Activated naive CD4-positive, alpha-beta T cell treated with Interleukin-2 at 50 U/mL for 16 hours (primary cell): ENCODE measurements at regions not wholly inside any gene's neighbourhood (a gene's known extent, or its start where the extent isn't known, plus 50 kb on each side); places are given as distances from the start of the nearest gene placed in this dataset.
"Not testable (repeated sequence)": the region's sequence is repeated elsewhere in the genome, so short reads cannot be mapped to it uniquely, and the experiment has no call there.

ENCODE experiments used
- DNase-seq: peaks from one replicate; pipeline ENCODE4 v3.0.0-alpha.2; 2020

DNA sequence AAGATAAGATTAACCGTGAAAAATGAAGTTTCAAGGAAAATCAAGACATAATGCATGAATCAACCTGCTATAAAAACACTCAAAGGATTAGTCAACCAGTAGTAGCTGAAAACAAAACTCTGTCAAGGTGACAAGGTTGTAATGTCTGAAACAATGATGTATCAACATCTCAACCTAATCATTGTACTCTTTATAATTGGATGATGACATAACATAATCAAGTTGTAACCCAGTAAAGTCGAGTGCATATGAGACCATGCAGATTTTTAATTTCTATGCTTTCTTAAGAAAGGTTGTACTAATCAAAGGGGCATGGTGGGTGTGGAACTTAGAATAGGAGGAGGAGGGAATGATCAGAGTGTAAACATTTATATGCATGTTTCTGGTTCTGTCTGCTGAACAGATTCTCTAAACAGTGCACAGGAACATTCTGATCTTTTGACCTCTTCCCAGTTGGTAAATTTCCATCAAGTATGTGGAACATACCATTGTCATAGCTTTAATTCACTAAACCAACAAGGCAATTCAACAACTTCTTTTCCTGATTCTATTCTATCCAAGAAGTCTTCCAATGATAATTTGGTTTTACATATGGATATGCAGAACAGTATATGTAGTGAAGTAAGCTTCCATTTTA, 253.7 kb downstream of the TTC6 start:
- no peak for DNase-seq

DNA sequence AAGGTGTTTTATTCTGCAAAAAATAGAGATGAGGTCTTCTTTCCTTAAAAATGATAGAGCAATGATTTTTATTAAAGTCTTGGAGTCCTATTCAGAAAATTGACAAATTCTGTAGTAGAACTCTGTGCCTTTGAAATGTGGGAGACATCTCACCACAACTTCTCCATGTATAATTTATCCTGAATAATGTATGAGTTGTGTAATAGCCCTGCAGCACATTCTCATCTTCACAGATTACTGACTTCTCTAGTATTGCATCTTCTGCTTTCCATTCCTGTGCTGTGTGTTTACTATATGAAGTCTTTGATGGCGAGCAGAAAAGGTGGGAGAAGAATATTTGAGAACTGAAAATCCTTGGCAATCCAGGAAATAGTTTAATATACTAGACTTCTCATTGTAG, 255.6 kb downstream of the TTC6 start:
- DNase-seq = no peak

DNA sequence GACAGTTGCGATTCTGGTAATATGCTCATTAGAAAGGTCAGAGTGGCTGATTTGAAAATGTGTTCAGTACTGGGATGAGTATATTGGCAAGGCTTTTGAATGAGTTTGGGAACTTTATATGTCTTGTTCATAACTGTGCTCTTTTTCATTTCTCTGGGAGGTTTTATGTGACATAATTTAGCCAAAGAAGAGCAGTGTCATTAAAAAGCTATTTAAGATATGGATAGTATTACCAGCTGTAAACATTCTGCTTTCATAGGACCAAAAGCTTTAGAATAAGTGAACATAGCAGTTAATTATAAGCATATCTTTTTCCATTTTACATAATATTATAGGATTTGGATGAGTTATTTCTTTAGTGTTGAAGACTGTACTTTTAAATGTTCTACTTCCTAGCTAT, 260.4 kb downstream of the TTC6 start:
- no peak for DNase-seq

DNA sequence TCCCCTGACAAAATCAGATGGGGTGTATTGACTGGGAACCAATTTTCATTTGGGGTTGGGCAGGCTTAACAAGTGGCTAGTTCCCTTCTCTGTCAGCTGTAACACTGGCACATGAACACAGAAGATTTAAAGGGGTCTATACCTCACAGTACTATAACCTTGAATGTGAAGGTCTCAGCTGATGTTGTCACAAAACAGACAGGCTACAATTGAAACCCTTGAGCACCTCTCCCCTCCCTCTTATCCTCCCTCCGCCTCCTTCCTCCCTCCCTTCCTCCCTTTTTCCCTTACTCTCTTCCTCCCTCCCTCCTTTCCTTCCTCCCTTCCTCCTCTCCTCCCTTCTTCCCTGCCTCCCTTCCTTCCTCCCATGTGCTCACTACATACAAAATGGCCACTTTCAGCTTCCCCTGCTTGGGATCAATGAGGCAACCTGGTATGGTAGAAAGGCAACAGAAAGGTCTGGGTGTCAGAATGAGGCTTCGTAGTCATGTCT, 262.4 kb downstream of the TTC6 start:
- no peak for DNase-seq

DNA sequence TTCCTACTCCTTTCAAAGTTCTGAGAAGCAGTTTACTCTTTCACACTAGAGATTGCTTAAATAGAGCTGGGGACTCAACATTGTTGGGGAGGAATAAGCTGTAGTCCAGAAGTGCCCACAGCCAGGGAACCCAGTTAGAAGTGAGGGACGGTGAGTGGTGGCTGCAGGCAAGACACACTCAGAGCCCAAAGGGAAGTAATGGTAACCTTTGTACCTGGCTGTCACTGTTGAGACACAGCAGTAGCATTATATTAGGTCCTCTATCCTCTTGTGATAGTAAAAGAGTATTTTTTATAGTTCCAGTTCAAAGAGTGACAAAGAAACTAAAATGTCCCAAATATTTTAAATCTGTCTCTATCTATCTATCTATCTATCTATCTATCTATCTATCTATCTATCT, 263.3 kb downstream of the TTC6 start:
- DNase-seq = no peak

DNA sequence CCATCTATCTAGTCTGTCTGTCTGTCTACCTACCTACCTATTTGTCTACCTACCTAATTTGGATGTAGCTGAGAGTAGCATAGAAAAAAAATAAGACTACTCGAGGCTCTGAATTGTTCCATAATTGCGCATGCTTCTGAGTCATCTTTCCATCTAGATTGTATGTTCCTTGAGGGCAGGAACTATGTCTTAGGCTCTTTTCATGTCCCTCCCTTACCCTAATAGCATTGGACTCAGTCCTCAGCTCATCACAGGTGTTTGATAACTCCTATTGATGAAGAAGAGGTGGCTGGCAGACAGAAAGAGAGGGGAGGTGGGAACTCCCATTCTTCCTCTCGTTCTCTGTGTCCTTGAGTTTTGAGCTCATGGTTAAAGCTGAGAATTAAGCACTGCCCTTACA, 263.7 kb downstream of the TTC6 start:
- no peak for DNase-seq

DNA sequence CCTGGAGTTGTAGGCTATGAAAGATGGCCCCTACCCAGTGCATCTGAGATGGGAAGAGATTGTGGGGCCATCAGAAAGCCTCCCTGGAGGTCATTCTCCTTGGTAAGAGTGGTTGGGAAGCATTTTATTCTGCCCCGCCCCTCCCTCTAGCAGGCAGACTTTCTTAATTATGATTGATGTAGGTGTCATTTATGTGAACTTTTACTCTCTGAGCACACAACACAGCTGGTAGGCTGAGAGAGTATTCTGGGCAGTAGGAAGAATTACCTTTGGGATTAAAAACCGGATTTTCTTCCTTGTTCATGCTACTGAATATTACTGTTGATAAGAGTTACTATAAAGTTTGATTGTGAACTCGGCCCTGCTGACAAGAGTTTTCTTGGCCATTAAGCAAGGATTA, 266.8 kb downstream of the TTC6 start:
- no peak for DNase-seq

DNA sequence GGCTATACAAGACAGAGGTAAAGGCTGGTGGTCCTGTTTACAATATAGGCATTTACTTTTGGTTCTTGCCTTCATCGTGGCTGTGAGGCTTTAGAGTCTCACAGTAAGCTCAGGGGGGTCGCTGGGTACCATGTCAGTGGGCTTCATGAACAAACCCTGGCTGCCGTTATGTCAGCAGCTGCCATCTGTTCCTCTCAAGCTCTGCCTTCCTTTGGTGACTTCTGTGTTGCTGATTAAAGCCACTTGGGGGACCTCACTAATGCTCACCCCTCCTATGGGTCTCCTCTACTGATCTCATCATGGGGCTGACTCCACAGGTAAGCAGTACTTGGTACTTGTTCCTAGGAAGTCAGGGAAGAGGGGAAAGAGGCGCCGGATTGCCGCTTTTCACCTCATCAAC, 268.7 kb downstream of the TTC6 start:
- no peak for DNase-seq

DNA sequence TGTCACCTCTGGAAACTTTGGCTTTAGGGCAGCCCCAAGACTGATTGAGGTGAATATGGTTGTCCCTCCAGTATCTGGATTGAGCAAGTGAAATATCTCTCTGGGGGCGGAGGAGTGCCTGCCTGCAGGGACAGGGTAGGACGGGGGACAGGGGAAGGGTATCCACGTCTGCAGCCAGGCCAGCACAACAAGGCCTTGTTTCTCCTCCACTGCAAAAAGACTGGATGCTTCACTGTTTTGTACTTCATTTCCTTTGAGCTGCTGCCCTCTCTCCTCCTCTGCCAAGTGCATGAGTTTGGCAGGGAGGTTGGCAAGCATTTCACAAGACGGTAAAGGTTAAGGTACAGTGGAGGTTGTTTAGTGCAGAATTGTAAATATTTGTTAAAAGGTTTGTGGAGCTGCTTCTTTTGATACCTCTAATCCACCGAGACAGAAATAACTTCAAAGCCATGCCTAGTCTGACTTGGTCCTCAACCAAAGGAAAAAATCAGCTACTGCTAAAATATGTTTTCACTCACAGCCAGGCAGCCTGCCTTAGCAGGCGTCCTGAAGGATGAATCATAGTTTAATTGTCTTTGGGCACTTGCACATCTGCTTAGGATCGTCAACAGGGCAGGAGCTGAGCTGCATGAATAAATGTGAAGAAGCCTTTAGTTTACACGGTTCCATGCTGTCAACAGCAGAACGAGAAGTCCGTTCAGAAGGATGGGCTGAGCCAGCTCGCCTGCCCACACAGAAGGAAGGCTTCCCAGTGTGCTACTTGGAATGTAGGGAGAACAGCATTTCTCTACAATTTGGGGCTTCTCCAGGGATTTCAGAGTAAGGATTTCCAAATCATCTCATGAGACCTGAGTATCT, 269.7 kb downstream of the TTC6 start:
- no peak for DNase-seq

DNA sequence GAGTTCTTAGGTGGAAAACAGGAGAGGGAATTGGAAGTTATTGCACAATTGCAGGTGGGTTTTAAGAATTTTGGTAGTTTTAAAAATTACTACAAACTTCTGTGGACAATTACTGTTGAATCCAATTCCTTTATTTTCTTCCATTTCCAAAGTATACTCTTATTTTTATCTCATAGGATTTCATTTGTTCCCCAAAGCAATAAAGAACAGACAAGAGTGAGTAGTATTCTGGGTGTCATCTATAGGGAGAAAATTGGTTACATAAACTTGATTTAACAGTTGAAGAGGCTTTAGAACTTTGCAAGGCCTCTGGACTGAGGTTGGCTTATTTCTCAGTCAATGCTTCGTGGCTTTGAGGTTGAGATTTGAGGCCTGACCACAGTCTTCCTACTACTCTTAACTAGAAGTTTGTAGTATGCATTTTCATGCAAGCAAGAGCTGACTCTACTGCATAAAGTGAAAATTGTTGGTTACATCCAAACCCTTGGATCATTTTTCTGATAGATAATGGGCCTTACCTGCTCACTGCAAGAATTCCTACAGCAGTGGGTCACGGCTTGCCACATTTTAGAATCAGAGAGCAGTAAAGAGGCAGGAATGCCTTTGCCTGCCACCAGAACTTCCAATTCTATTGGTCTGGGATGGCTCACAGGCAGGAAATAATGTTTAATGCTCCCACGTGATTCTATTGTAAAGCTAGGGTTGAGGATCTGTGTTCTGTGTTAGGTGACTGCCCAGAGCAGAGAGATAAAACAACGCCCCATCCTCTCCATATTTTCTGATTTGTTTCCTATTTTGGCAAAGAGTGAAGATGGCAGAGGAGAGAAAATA, 270.5 kb downstream of the TTC6 start:
- no peak for DNase-seq

DNA sequence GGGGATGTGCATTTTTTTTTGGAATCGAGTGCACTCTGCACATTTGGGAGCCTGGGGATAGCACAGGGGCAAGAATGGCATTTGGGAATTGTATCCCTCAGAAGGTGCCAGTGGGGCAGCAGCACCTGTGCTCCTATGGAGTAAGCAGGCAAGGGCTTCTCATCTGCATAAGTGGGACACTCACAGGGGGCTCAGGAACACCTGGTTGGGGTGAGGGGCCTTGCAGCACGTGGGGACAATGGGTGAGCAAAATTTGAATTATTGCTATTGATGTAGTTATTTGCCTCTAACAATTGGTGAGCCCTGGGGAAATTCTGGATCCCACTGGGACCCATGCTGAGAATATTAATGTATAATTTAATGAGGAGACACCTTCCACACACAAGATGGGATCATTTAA, 274.2 kb downstream of the TTC6 start:
- DNase-seq = no peak

DNA sequence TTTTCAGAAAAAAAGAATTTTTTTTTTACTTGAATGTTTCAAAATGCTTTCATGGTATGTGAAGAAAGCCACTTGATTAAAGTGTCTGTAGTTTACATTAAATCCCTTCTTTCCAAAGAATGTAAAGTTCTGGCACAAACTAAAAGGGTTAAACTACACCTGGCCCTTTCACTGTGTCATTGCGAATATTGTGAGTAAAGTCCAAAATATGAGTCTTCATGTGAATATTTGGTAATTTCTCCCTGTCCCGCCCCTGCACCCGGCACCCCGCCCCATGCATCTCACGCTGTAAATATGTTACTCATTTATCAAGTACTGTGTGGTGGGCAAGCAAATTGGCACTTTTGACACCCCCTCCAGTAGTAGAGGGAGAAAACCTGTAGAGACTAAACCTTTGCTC, 274.7 kb downstream of the TTC6 start:
- DNase-seq = no peak

DNA sequence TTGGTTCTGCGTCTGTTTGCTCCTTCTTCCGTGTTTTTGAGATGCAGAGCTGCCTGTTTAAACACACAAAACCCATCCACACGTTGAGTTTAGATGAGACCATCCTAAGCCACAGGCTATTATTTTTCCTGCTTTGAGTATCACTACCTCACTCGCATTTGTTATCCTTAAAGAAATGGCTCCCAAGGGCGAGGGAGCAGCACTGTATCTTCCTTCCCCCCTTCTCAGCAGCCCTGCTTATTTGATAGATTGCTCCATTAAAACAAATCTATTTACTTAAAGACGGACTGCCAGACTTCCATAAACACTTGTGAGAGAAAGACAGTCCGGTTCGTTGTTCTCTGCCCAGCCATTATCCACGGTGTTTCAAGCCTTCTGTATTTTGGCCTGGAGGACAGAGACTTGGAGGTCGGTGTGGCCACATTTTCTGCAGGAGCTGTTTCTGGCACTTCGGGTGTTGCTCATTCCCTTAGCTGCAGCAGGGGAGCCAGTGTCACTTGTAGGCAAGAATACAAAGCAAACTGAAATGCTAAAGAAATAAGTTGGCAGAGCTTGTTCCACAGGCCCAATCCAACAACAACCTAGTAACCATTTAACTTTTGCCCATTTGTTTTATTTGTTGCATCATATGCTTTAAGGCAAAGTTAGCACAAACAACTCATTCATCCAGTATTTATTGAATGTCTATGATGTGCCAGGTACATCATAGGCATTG, 275.4 kb downstream of the TTC6 start:
- no peak for DNase-seq

DNA sequence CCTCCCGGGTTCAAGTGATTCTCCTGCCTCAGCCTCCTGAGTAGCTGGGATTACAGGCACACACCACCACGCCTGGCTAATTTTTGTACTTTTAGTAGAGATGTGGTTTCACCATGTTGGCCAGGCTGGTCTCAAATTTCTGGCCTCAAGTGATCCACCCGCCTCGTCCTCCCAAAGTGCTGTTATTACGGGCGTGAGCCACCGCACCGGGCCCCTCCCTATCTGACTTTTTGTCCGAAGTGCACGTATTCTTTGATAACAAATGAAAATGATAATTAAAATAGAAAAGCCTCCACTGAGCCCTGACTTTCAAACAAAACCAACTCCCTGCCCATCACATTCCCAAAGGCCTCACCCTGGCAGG, 278.6 kb downstream of the TTC6 start:
- DNase-seq = not testable (repeated sequence)

DNA sequence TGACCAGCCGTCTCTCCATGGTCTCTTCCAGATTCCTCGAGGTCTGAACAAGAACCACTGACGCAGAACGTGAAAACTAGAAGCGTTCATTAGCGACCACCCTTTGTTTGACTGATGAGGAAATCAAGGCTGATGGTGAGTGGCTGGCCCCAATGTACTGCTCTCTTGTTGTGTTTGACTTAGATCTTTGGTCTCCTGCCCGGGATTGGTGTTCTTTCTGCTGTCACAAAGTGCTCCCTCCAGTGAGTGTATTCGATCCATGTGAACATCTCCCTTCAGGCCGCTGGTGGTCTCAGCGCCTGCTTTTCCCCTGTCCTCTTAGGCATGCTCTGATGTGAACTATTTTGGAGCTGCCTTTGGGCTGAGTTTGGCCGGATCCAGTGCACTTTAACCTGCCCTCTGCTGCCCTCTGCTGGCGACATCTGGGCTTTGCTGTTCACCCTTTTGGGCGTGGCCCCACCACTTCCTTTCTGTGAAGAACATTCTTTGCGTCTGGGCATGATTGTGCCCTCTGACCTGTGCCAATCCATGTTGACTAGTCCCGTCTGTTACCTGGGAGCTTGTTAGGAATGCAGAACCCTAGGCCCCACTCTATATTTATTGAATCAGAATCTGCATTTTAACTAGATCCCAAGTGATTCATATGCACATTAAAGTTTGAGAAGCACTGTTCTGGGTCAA, 279.1 kb downstream of the TTC6 start:
- peak; percentile 75 for DNase-seq

DNA sequence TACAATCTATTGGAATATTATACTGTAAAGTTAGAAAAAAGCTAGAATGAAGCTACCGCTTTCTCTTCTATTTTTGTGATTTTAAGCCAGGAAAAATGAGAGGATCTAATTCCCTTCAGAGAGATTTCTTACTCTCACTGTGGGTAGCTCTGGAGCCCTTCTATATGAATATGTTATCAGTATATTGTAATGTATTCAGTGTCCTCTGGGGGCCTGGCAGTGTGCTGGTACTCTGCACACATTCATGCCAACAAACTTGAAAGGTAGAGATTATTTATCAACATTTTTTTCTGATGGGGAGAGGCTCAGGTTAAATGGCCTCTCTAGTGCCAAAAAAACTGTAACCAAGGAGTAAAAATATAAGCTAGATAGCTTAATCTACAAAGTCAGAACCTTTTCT, 292.8 kb downstream of the TTC6 start:
- no peak for DNase-seq

DNA sequence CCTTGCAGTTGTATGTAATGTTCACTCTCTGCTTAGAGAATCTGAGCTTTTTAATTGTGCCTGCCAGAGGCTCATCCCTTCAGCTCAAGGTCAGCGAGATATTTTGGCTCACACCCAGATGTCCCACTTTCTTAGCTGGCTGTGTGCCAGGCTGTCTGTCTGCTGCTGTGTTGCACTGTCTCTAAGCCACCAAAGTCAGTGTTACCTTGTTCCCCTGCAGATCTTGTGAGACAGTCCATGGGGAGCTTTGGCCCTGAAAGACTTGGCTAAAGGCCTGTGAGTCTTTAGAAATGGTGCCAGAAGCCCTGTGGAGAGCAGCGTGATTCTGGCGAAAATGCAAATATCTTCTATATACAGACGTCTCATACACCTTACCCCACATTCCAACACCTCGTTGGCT, 293.7 kb downstream of the TTC6 start:
- DNase-seq = no peak

DNA sequence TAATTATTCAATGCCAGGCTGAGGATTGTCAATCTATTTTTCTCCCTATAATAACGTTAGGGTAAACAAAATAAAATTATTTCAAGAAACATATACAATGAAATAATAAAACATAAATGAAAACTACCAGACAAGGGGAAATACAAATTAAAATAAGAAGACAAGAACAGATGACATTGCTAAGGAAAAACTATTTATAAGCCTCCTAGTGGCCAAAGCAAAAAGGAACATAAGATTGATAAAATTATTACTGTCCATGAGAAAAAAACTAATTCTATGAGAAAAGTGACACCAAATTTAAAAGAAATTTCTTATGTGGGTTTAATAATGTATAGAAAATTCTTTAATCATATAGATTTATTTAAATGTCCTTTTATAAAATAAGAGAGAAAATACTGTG, 294.7 kb downstream of the TTC6 start:
- no peak for DNase-seq

DNA sequence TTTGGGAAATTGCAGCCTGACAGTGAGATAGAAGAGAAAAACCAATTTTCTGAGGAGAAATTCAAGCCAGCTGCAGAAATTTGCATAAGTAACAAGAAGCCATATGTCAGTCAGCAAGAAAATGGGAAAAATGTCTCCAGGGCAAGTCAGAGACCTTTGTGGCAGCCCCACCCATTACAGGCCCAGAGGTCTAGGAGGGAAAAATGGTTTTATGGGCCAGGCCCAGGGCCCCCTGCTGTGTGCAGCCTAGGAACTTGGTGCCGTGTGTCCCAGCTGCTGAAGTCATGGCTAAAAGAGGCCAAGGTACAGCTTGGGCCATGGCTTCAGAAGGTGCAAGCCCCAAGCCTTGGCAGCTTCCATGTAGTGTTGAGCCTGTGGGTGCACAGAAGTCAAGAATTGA, 296.1 kb downstream of the TTC6 start:
- DNase-seq = not testable (repeated sequence)

DNA sequence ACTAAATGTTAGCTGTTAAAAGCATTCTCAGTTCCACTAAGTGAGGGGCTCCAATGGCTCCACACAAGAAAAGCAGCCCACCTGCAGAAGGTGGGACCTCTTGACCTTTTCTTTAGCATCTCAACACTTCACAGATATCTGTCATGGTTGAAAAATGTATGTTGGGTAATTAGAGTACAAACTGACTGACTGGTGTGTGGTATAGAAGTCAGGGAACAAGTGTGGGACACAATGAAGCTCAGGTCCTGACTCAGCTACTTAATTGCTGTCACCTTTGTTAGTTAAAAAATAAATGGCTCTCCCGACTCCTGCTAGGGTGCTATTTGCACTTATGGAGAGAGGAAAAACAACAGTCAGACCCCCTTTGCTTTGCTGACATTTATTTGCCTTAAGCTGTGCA, 299.0 kb downstream of the TTC6 start:
- DNase-seq = no peak

DNA sequence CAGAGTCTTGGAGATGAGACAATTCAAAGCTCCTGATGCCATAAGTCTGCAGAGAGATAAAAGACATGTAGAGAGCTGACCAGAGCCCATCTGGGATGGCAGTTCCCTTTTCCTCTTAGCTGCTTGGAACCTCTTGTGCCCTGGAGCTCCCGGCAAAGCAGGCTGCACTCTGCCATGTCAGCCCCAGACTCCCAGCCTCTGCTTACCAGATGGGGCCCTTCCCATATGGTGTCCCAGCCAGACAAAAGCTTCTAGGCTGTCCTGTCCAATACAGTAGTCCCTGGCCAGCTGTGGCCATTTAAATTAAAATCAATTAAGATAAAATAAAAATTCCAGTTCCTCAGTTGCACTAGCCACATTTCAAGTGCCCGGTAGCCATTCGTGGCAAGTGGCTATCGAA, 303.9 kb downstream of the TTC6 start:
- no peak for DNase-seq

DNA sequence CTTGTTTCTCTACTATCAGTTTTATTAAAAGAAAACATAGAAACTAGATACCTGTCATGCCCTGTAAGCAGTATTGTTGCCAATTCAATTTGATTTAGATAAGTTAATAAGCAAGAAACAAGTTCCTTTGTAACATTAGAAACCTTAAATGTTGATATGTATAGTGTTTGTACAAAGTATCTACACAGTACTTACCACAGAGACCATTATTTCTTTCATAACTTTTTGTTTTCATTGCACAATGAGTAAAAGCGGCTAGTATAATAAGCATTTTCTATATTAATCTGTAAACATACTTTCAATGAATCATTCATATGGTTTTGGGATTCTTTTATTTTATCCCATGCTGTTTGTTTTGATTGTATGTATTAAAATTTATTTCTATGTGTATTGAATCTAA, 305.1 kb downstream of the TTC6 start:
- no peak for DNase-seq

DNA sequence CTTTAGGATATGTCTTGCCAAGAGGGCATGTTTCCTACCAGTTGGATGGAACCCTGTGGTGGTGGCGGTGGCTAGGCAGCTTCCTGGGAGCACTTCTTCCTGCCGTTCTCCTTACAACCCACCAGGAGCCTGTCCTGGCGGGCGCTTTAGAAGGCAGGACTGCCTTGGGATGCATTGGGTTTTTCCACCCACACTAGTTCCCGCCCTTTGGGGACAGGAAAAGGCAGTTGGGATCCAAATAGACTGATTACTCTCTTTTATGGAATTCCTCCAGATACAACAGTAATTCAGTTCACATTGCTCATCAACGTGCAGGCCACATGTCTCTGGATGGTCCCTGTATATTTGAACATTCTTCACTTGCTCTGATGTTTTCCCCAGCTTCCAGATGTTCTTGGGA, 305.7 kb upstream of the SSTR1 start:
- DNase-seq = no peak
